Stimulated activated naive B cell treated with anti-CD40 and anti-IgM and Interleukin-4, amounts not matched to agents 10 μg/mL and 1 μg/mL and 100 μg/mL, for 72 hours (primary cell): ENCODE measurements at regions not wholly inside any gene's neighbourhood (a gene's known extent, or its start where the extent isn't known, plus 50 kb on each side); places are given as distances from the start of the nearest gene placed in this dataset.

Experiments used
- ATAC-seq, 2 donors: fragments of 150-1000 bp; cut with Tn5 transposase; replicated peaks; 2 replicates each; pipeline ENCODE4 v1.10.0; 2021; ENCODE audit warnings: moderate library complexity in 1 of 2
- DNase-seq: peaks from one replicate; pipeline ENCODE4 v3.0.0; 2021
- H3K27ac Mint-ChIP-seq: one replicate; pipeline ENCODE4 v1.8.0; 2022; ENCODE audit warnings: mild to moderate bottlenecking, mixed read lengths
- H3K27me3 Mint-ChIP-seq, 2 donors: one replicate each; pipeline ENCODE4 v1.8.0; 2022; ENCODE audit warnings: mixed read lengths in 2 of 2
- H3K36me3 Mint-ChIP-seq, 2 donors: one replicate each; pipeline ENCODE4 v1.8.0; 2022; ENCODE audit warnings: mixed read lengths in 2 of 2, mild to moderate bottlenecking in 1 of 2
- H3K4me1 Mint-ChIP-seq, 2 donors: one replicate each; pipeline ENCODE4 v1.8.0; 2022; ENCODE audit warnings: mixed read lengths in 2 of 2, mild to moderate bottlenecking in 1 of 2
- H3K4me3 Mint-ChIP-seq, 2 donors: one replicate each; pipeline ENCODE4 v1.8.0; 2022; ENCODE audit warnings: mild to moderate bottlenecking in 2 of 2, mixed read lengths in 2 of 2, moderate library complexity in 1 of 2
- H3K9me3 Mint-ChIP-seq, 2 donors: one replicate each; pipeline ENCODE4 v1.8.0; 2022; ENCODE audit warnings: mixed read lengths in 2 of 2, mild to moderate bottlenecking in 1 of 2

- ATAC-seq (no peak), DNase-seq (no peak)
- no peak overlapping the region for H3K27ac Mint-ChIP-seq
- H3K9me3 Mint-ChIP-seq: no peaks in the 10 kb centered on the region
- H3K4me3 Mint-ChIP-seq: no peak overlapping the region
- no peaks in the 10 kb centered on the region for H3K36me3 Mint-ChIP-seq
- H3K27me3 Mint-ChIP-seq: no peaks in the 10 kb centered on the region
- H3K4me1 Mint-ChIP-seq: peaks cover 6 to 20% of the 10 kb centered on the region in 2 donors
Observed at GRCh38 chr1:172738389-172738788, 79.5 kb downstream of the FASLG start.

- ATAC-seq (no peak), DNase-seq (no peak)
- Mint-ChIP-seq H3K9me3 (no peaks in the 10 kb centered on the region), H3K4me1 (peaks cover 30 to 44% of the 10 kb centered on the region in 2 donors), H3K36me3 (no peaks in the 10 kb centered on the region), H3K27ac (no peak overlapping the region), H3K4me3 (no peak overlapping the region), H3K27me3 (no peaks in the 10 kb centered on the region)
Observed at GRCh38 chr1:172742599-172743500, 83.9 kb downstream of the FASLG start.

GRCh38 chr1:172745014-172745413, 86.1 kb downstream of the FASLG start:
- ATAC-seq (peak; percentile 90 to 91), DNase-seq (peak; percentile 65)
- Mint-ChIP-seq H3K36me3 (no peaks in the 10 kb centered on the region), H3K27me3 (no peaks in the 10 kb centered on the region), H3K27ac (peak overlapping the region; percentile 1), H3K9me3 (peaks cover 0 to 2% of the 10 kb centered on the region in 2 donors), H3K4me1 (peaks cover 30 to 52% of the 10 kb centered on the region in 2 donors), H3K4me3 (peak overlapping the region in 1 of 2 donors; percentile 60)

- peak; percentile 47 for DNase-seq
- Mint-ChIP-seq H3K27ac (peak overlapping the region; percentile 4), H3K36me3 (no peaks in the 10 kb centered on the region), H3K4me3 (peak overlapping the region in 1 of 2 donors; percentile 17), H3K4me1 (peaks cover 32 to 56% of the 10 kb centered on the region in 2 donors), H3K27me3 (peaks cover 0 to 3% of the 10 kb centered on the region in 2 donors), H3K9me3 (peaks cover 0 to 2% of the 10 kb centered on the region in 2 donors)
- peak; percentile 82 to 83 for ATAC-seq
Observed at GRCh38 chr1:172746091-172746949, 87.4 kb downstream of the FASLG start.

GRCh38 chr1:172748201-172748600, 89.3 kb downstream of the FASLG start:
- Mint-ChIP-seq H3K4me3 (no peak overlapping the region), H3K9me3 (peaks cover 0 to 2% of the 10 kb centered on the region in 2 donors), H3K4me1 (peaks cover 28 to 49% of the 10 kb centered on the region in 2 donors), H3K27me3 (peaks cover 0 to 5% of the 10 kb centered on the region in 2 donors), H3K27ac (no peak overlapping the region), H3K36me3 (no peaks in the 10 kb centered on the region)
- no peak for ATAC-seq
- DNase-seq: no peak

- DNase-seq: no peak
- ATAC-seq: no peak
- Mint-ChIP-seq H3K9me3 (peaks cover 0 to 2% of the 10 kb centered on the region in 2 donors), H3K27ac (no peak overlapping the region), H3K27me3 (peaks cover 0 to 5% of the 10 kb centered on the region in 2 donors), H3K4me3 (no peak overlapping the region), H3K4me1 (peaks cover 27 to 57% of the 10 kb centered on the region in 2 donors), H3K36me3 (no peaks in the 10 kb centered on the region)
Observed at GRCh38 chr1:172751683-172752082, 92.8 kb downstream of the FASLG start.

GRCh38 chr1:172753964-172754363, 95.1 kb downstream of the FASLG start:
- peak; percentile 31 for DNase-seq
- H3K27me3 Mint-ChIP-seq: peaks cover 11 to 17% of the 10 kb centered on the region in 2 donors
- no peak overlapping the region for H3K27ac Mint-ChIP-seq
- H3K36me3 Mint-ChIP-seq: no peaks in the 10 kb centered on the region
- H3K4me1 Mint-ChIP-seq: peaks cover 29 to 57% of the 10 kb centered on the region in 2 donors
- no peak overlapping the region for H3K4me3 Mint-ChIP-seq
- no peaks in the 10 kb centered on the region for H3K9me3 Mint-ChIP-seq
- ATAC-seq: peak; percentile 81 to 83

- peaks cover 30 to 59% of the 10 kb centered on the region in 2 donors for H3K4me1 Mint-ChIP-seq
- H3K36me3 Mint-ChIP-seq: no peaks in the 10 kb centered on the region
- ATAC-seq (peak; percentile 42 to 60), DNase-seq (no peak)
- H3K4me3 Mint-ChIP-seq: no peak overlapping the region
- peaks cover 11 to 17% of the 10 kb centered on the region in 2 donors for H3K27me3 Mint-ChIP-seq
- no peak overlapping the region for H3K27ac Mint-ChIP-seq
- no peaks in the 10 kb centered on the region for H3K9me3 Mint-ChIP-seq
Observed at GRCh38 chr1:172754609-172755008, 95.7 kb downstream of the FASLG start.

GRCh38 chr1:172755099-172755498, 96.2 kb downstream of the FASLG start:
- H3K27ac Mint-ChIP-seq: no peak overlapping the region
- no peak for ATAC-seq
- no peaks in the 10 kb centered on the region for H3K36me3 Mint-ChIP-seq
- H3K27me3 Mint-ChIP-seq: peaks cover 11 to 17% of the 10 kb centered on the region in 2 donors
- H3K4me1 Mint-ChIP-seq: peaks cover 33 to 64% of the 10 kb centered on the region in 2 donors
- no peak for DNase-seq
- H3K4me3 Mint-ChIP-seq: peak overlapping the region; percentile 14
- H3K9me3 Mint-ChIP-seq: no peaks in the 10 kb centered on the region

GRCh38 chr1:172756024-172756423, 97.1 kb downstream of the FASLG start:
- peak overlapping the region in 1 of 2 donors; percentile 15 for H3K4me3 Mint-ChIP-seq
- DNase-seq (no peak), ATAC-seq (peak; percentile 59 to 67)
- H3K9me3 Mint-ChIP-seq: peaks cover 0 to 1% of the 10 kb centered on the region in 2 donors
- H3K27me3 Mint-ChIP-seq: peaks cover 15 to 17% of the 10 kb centered on the region in 2 donors
- no peaks in the 10 kb centered on the region for H3K36me3 Mint-ChIP-seq
- peak overlapping the region; percentile 39 for H3K27ac Mint-ChIP-seq
- peaks cover 37 to 71% of the 10 kb centered on the region in 2 donors for H3K4me1 Mint-ChIP-seq

GRCh38 chr1:172758259-172758658, 99.4 kb downstream of the FASLG start:
- DNase-seq: no peak
- H3K36me3 Mint-ChIP-seq: no peaks in the 10 kb centered on the region
- no peak for ATAC-seq
- no peak overlapping the region for H3K27ac Mint-ChIP-seq
- peaks cover 11 to 17% of the 10 kb centered on the region in 2 donors for H3K27me3 Mint-ChIP-seq
- peaks cover 0 to 1% of the 10 kb centered on the region in 2 donors for H3K9me3 Mint-ChIP-seq
- H3K4me3 Mint-ChIP-seq: no peak overlapping the region
- H3K4me1 Mint-ChIP-seq: peaks cover 48 to 87% of the 10 kb centered on the region in 2 donors

- peaks cover 0 to 1% of the 10 kb centered on the region in 2 donors for H3K9me3 Mint-ChIP-seq
- peaks cover 59 to 91% of the 10 kb centered on the region in 2 donors for H3K4me1 Mint-ChIP-seq
- DNase-seq (no peak), ATAC-seq (no peak)
- peak overlapping the region in 1 of 2 donors; percentile 23 for H3K4me3 Mint-ChIP-seq
- H3K27me3 Mint-ChIP-seq: peaks cover 11 to 17% of the 10 kb centered on the region in 2 donors
- no peaks in the 10 kb centered on the region for H3K36me3 Mint-ChIP-seq
- H3K27ac Mint-ChIP-seq: no peak overlapping the region
Observed at GRCh38 chr1:172760121-172760520, 101.2 kb downstream of the FASLG start.

- Mint-ChIP-seq H3K27ac (peak overlapping the region; percentile 37), H3K4me1 (peaks cover 58 to 91% of the 10 kb centered on the region in 2 donors), H3K9me3 (peaks cover 0 to 1% of the 10 kb centered on the region in 2 donors), H3K36me3 (no peaks in the 10 kb centered on the region), H3K4me3 (no peak overlapping the region), H3K27me3 (peaks cover 10 to 16% of the 10 kb centered on the region in 2 donors)
- ATAC-seq: peak; percentile 51 to 58
- DNase-seq: no peak
Observed at GRCh38 chr1:172761581-172762486, 102.9 kb downstream of the FASLG start.
